TTC549 (cell line): ENCODE measurements at regions not wholly inside any gene's neighbourhood (a gene's known extent, or its start where the extent isn't known, plus 50 kb on each side); places are given as distances from the start of the nearest gene placed in this dataset.

Experiments used
- FAIRE-seq: peaks from 2 replicates; lab custom pipeline; 2012; peaks lifted over from hg19 to GRCh38; lab: Jason Lieb, UNC

DNA sequence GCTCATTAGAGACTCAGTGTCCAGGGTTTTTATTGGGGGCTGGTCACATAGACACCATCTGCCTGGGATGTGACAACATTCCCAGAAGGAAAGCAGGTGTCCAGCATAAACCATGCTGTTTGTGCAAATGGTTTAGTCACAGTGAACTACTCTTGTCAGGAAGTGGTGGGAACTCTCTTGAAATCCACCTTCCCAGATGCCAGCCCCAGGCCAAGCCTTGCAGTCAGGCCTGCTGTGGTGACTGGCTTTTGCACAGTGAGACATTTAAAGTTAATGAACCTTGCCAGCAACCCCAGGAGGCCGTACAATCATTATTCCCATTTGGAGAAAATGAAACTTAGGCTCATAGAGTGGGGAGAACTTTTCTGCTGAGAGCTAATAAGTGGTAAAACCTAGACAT is 242.5 kb upstream of the KCNG1 start:
- no peak for FAIRE-seq

DNA sequence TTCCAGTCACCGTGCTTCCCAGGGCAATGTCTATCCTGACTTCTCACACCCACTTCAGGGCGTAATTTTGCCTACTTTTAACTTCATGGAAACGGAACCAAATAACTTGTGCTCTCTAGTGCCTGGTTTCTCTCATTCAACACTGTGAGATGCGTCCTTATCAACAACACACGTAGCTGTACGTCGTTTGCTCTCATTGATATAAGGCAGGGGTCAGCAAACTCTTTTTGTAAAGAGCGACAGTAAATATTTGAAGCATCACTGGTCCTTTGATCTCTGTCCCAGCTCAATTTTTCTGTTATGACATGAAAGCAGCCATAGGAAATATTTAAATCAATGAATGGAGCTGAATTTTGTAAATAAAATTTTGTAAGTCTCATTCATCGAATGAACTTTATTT is 239.3 kb upstream of the KCNG1 start:
- FAIRE-seq: no peak

DNA sequence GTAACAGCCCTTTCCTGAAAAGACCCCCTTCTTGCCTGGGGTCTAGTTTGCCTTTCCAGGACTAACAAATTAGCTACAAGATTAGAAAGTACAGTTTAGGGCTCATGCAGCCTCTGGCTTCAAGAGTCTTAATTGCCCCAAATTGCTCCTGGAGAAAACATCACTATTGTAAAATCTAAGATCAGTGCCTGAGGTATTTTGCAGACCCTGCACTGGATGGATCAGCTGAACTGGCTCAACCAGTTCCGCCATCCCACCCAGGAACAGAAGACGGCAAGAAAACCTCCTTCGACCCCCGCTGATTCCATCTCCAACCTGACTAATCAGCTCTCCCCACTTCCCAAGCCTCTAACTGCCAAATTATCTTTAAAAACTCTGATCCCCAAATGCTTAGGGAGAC is 236.5 kb upstream of the KCNG1 start:
- FAIRE-seq: no peak

DNA sequence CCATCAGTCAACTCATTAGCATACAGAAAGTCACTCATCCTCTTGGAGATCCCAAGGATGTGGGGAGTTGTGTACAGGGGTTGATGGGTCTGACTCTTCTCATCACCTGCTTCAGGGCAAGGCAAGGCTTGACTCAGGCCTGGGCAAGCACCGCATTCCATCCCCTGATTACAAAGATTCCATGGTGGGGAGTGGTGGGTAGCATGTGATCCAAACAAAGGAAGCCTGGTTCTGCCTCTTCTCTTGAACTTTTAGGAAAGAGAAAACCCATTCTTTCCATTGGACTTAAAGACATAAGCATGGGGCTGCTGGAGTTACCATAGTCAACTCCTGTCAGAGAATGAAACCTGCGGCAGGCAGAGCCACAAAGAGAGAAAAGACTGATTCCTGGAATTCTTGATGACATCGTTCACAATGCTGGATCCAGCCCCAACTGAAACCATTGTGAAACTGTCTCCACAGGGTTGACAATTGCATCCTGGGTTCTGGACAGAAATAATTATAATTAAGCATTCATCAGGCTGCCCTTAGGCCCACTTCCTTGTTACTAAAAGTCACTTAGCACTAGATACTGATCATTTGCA is 235.8 kb upstream of the KCNG1 start:
- FAIRE-seq: no peak

DNA sequence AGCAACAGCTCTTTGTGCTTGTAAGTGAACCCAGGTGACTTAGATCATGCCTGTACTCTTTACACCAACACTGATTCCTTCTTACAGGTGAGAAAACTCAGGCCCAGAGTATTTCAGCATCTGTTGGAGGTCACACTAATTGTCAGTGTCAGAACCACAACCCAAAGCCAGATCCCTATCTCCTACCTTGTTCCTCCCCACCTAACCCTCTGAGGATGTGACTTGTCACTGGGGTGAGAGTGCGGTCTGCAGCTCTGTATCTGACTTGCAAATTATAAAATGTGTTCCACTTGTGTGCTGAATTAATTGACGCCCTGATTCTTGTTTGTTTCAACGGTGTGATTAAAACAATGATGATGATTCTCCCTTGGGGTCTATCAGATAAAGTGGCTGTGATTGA is 232.5 kb upstream of the KCNG1 start:
- no peak for FAIRE-seq

DNA sequence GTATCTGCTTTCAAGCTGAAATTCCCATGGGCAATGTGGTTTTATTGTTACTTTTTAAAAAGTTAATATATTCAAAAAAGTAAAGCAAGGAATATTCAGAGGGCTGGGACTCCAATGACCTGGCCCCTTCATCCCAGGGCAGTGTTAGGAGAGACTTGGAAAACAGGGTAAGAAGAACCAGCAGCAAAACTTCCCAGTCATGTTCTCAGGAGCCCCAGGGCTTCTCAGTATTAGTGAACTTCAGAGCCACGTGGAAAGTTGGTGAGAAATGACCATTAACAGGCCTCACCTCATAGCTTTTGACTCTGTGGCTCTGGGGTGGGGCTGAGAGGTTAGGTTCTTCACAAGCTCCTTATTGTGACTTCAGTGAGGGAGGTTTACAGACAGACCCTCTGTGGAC is 230.4 kb upstream of the KCNG1 start:
- FAIRE-seq: no peak

DNA sequence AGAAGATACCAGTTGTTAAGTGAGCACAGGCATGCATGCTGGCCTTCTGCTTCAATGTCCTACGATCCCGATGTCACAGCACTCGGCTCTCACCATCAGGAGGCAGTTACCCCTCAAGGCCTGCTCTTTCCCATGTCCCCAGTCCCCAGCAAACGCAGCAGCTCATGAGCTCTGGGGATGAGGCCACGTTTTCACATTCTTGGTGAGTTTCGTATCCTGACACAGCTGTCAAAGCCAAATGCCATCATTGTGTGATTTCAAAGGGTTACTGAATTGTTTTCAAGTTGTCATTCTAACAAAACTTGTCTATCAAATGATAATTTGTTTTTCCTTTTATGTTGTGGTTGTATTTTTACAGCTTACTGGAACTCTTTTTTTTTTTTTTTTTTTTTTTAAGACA is 226.9 kb upstream of the KCNG1 start:
- FAIRE-seq: no peak

DNA sequence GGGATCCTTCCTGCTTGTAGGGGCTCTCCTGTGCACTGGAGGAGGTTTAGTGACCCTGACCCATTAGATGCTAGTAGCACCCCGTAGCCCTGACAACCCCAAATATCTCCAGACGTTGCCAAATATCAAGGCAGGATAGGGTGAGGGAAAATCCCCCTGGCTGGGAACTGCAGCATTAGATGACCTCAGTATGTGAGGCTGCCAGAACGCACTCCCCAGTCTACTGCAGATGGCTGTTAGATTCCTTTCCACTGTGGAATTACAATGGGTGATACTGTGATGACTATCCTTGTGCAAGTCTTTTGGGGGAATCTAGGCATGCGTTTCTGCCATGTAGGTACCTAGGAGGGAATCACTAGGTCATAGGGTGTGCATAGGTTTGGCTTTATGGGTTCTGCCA is 226.3 kb upstream of the KCNG1 start:
- FAIRE-seq: no peak

DNA sequence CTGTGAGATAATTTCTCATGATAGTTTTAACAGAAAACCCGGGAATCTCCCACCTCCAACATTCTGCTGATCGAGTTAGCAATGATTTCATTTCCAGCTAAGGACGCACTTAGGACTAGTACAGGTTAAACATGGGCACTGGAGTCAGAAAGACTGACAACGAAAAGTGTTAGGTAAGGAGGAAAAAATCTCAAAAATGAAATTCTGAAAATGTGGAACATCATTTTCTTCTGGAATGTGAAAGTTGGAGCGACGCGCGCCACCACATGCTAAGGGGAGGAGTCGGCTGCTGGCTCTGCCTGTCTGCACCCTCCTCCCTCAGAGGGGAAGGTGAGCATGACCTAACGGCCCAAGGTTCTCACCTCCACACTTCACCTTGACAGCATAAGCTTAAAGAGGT is 221.6 kb upstream of the KCNG1 start:
- FAIRE-seq: no peak

DNA sequence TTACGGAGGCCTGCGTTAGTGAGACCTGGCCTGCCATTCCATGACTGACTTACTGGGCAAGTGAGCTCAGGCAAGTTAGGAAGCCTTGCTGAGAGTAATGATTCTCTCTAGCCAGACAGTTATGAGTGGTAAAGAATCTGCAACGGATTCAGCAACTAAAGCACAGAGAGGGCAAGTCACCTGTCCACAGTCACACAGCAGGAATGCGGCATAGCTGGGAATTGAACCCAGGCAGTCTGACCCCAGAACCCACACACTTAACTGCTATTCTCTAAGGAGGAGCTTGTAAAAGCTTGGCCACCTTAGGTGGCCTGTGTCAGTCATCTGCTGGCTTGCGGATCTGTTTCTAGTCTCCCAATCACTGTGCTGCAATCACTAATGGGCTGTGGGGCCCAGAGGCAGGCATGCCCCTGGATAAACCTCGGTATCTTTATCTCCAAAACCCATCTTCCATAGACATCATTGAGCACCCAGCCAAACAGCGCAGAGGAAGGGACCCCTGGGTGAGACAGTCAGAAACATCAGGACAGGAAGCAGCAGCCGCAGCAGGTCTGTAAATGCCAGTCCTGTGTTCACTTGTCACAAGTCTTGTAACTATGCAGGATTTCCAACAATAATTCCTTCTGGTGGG is 215.9 kb upstream of the KCNG1 start:
- FAIRE-seq: no peak

DNA sequence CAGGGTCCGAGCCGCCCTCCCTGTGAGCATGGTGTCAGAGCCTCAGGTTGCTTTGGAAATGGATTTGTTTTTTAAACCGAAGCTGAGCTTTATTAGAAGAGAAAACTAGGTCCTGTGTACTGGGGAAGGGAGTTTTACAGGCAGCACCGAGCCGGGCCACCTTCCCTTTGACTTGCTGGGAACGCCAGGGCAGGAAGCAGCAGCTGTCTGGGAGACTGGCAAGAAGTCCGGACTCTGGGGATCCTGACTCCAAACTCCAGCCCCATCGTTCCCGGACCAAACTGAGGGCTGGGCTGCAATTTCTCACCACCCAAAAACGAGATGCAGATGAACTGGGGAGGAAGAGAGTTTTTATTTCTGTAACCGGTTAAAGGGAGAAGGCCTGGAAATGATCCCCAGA is 214.9 kb upstream of the KCNG1 start:
- FAIRE-seq: no peak

DNA sequence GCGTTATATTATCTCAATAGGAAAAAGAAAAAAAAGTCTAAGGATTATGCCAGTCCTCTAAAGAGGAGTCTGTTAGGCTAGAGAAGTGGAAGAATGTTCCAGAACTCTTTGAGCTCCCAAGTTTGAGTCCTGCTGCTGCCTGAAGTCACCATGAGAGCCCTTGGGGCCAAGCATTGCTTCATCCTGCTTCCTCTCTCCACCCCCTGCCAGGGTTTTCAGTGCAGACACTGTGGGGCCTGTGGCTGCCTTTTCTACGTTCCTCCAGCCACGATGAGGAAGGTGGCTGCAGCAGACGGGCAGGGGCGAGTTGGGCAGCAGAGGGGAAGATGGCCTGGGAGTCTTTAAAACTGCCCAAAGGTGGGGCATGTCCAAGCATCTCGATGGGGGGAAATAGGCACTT is 214.4 kb upstream of the KCNG1 start:
- FAIRE-seq: no peak

DNA sequence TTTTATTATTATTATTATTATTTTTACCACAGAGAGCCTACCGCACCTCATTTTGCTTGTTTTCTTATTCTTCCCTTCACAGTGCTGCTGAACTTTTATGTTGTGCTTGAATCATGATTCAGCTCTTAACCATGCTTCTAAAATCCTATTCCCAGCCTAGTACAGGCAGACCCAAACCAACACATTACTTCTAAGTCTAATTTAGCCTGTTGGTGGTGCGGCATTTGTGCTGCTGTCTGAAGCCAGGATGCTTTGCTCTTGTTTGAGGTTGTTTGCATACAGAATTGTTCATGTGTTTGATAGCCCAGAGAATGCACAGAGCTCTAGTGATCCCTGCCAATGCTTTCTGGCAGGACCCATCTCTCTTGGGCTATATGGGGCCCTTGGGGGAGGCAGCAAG is 213.5 kb upstream of the KCNG1 start:
- no peak for FAIRE-seq

DNA sequence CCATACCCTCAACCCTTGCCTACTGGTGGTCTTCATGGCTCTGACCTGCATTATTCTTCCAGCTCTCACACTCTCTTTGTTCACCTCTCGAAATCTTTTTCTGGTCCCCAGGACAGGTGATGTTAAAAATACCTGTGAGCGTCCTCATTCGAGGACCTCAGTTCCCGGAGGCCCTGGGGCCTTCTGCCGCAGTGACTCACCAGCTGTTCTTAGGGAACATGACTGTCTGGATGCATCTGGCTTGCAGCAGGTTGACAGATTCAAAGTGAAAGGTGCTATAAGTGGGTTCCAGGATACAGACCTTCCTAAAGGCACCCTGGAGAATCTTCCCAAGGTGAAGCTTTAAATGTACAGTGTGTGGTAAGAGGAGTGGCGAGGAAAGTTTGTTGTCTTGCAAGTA is 210.4 kb upstream of the KCNG1 start:
- FAIRE-seq: no peak

DNA sequence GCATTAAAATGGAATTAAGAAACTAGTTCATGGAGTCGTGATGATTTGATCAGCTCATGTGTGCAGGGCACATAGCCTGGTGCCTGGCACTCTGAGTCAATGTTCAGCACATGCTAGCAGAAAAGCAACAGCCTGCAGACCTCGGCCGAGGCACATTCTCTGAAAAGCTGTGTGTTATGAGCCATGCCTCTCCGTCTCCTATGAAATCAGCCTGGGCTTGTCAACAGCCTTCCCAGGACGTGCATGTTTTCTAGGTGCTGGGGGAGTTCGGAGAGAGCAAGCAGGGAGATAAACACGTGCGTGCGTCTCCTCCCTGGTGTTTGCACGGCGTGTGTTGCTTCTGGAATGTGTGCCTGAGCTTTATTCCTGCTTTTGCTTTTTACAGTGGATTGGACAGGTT is 207.8 kb upstream of the KCNG1 start:
- FAIRE-seq: no peak

DNA sequence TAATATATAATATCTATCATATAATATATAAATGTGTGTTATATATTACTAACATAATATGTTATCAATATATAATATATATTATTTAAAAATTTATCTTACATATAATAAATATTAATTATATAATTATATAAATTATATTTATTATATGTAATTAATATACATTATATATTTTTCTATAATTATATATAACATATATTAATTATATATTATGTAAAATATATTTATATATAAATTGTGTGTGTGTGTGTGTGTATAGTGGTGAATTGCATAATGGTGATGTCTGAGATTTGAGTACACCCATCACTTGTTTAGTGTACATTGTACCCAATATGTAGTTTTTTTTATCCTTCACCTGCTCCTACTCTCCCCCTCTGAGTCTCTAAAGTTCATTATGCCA is 205.9 kb upstream of the KCNG1 start:
- FAIRE-seq: peak; percentile 99

DNA sequence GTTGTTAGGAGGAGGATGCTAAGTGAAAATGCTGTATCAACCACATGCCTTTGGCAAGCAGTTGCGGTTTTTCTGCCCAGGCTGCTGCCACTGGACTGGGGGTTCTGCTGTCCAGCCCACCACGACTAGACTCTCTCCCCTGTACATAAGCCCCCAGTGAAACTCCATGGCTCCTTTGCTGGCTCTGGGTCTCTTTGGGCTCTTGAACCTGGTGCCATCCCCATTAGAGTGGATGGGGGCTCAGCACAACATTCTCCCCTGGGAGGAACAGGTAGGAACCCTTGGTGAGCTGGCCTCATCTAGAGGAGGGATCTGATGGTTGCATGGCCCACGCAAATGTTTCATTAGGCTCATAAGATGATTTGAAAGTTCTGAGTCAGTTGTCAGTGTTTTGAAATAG is 204.8 kb upstream of the KCNG1 start:
- FAIRE-seq: no peak

DNA sequence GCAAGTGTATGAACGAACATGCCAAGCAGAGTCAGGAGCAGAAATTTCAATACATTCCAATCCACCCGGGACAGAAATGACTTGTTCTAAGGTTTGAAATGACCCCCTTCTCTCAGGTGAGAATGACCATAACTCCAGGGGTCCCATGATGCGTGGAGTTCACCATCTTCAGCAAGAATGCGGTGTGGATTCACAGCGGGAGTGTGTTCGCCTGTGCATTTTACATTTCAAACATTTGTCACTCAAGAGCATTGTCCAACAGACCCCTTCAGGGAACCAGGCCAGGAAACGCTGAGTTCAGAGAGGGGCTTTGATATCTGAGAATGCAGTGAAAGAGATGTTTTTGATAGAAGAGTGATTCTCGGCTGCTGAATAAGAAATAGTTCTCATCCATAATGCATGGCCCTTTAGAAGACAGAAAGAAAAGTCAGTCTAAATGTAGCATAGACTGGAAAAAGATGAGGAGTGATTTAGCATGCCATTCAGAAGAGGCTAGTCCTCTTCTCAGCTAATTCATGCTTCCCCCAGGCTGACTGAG is 200.3 kb upstream of the KCNG1 start:
- no peak for FAIRE-seq

DNA sequence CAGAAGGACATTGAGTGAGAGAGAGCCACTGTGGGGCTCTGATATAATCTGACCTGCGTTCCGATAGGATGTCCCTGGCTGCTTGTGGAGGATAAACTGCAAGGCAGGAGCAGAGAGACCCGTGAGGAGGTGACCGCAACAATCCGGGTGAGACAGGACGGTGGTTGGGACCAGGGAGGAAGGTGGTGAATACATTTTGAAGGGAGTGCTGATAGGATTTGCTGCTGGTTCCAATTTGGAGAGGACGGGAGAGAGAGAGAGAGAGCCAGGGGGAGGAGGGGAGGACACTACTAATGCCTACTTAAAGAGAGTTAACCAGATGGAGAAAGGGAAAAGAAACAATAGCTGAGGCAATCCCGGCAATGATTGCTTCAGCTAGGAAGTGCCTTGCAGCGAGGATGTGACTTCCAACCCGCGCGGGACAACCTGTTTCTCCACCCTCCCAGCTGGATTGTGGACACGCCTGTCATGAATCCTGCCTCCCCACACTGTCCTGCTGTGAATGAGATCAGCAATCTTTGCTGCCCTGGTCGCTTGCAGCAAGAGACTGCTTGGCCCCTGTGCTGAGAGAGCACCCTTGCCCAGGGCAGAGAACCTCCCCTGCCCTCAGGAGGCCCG is 199.0 kb upstream of the KCNG1 start:
- FAIRE-seq: no peak

DNA sequence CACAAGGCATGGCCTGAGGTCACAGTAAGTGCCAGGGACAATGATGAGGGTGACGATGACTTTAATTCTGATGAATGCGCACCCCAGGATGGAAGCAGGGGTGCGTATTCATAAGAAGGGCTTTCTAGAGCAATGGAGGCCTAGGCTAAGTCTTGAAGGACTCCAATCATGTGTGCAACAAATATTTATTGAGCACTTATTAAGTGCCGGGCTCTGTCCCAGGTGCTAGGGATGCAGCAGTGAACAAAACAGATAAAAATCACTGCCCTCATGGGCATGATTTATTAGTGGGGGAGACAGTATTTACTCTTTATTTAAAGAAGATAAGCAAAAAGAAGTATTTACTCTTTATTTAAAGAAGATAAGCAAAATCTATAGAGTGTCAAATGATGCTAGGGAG is 198.2 kb upstream of the KCNG1 start:
- no peak for FAIRE-seq

DNA sequence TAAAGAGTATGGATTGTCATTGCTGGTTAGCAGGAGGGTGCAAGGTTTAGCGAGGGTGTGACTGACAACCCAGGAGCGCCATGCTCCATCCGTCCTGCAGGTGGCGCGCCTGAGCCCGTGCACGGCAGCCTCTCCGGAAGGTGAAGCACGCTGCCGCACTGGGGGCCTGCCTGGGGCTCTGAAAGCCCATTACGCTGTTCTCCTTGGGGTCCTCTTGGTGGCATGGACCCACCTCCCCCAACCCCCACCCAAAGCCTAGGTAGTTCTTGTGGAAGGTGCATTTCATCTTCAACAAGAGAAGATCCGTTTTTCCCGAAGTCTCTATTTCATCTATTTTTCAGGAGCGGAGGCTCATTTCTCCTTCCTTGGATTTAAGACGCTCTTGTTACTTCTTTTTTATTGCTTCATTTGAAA is 197.4 kb upstream of the KCNG1 start:
- no peak for FAIRE-seq

DNA sequence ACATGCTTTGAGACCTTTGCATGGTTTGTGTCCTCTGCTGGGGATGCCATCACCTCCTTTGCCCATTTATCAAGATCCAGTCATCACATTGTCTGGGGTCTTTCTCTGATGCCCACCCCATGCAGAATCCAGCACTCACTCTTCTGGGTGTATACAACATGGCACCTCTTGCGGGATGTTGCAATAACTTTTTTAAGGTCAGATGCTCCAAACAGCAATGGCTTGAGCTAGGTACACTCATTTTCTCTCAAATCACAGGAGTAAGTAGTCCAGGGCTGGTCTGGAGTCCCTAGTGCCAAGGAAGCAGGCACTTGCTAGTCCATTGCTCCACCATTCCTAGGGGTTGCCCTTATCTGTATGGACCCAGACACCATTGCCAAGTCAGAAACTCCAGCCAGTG is 196.6 kb upstream of the KCNG1 start:
- no peak for FAIRE-seq

DNA sequence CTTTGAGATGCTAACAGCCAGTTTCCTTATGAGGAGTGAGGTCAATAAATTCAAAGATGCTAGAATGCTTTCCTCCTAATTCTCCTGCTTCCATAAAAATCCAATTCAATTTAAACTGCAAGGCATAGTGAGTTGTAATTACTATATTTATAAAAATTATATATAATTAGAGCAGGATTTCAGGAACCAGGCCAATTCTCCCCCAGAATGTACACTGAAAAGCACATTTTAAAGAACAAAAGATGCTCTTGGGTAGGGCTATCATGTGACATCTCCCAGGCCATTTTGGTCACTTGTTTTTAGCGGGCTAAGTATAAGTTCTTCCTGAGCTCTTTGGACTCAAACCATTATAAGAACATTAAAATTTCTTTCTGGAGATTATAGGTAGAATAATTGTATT is 195.7 kb upstream of the KCNG1 start:
- no peak for FAIRE-seq
